Endothelial cell of umbilical vein (primary cell): ENCODE measurements at regions not wholly inside any gene's neighbourhood (a gene's known extent, or its start where the extent isn't known, plus 50 kb on each side); places are given as distances from the start of the nearest gene placed in this dataset.

Experiments
- EZH2 ChIP-seq: IDR thresholded peaks from 2 replicates; pipeline ENCODE4 v1.6.1; 2012; ENCODE audit warnings: borderline replicate concordance, low read depth, mild to moderate bottlenecking, moderate library complexity, low read length, inconsistent platforms; ENCODE audit not compliant: severe bottlenecking
- GATA2 ChIP-seq: IDR thresholded peaks from 2 replicates; pipeline ENCODE4 v1.7.0; 2011; ENCODE audit warnings: low read depth, mild to moderate bottlenecking, moderate library complexity, mixed read lengths, low read length; ENCODE audit not compliant: insufficient read length, insufficient read depth
- JUN ChIP-seq: IDR thresholded peaks from 2 replicates; pipeline ENCODE4 v1.6.1; 2011; ENCODE audit warnings: borderline replicate concordance, low read depth; ENCODE audit not compliant: insufficient read length, insufficient read depth
- MYC ChIP-seq: IDR thresholded peaks from one replicate; pipeline ENCODE4 v1.6.1; 2011; ENCODE audit warnings: mild to moderate bottlenecking, low read depth, low read length
- POLR2A ChIP-seq: IDR thresholded peaks from 2 replicates; pipeline ENCODE4 v1.6.1; 2012; ENCODE audit warnings: low read depth, mild to moderate bottlenecking, control low read depth, low read length
- POLR2AphosphoS5 ChIP-seq: IDR thresholded peaks from 2 replicates; pipeline ENCODE4 v1.6.1; 2012; ENCODE audit warnings: low read depth, mild to moderate bottlenecking, control low read depth, low read length, moderate library complexity; ENCODE audit not compliant: insufficient read depth
- TF ChIP-seq, protein P1 (sequence below), 2 donors: IDR thresholded peaks; 1 replicate in 1 of 2; 2 replicates in 1 of 2; pipeline ENCODE4 v1.5.1; 2011; ENCODE audit warnings: low read length in 2 of 2, mild to moderate bottlenecking in 2 of 2, moderate library complexity in 2 of 2, control low read depth in 1 of 2, inconsistent platforms in 1 of 2, low read depth in 1 of 2; ENCODE audit not compliant: insufficient read depth in 1 of 2; ENCODE audit errors: extremely low read depth in 1 of 2

DNA sequence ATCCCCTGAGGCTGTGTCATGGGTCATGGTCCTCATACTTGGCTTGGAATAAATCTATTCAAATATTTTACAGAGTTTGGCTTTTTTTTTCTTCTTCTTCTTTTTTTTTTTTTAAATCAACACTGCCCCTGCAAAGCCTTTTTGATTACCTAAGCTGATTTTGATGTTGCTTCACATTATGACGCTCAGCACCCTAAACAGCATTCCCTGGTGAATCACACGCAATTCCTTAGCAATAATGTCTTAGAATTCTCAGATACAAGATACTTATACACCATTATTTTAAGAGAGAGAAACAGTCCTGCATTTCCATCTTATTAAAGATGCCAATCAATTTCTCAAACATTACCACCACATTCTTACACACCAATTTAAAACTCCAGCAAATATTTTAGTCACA lies 323.7 kb upstream of the IGFBP3 start:
- TF ChIP-seq EZH2 = no peak
- TF ChIP-seq, protein P1, sequence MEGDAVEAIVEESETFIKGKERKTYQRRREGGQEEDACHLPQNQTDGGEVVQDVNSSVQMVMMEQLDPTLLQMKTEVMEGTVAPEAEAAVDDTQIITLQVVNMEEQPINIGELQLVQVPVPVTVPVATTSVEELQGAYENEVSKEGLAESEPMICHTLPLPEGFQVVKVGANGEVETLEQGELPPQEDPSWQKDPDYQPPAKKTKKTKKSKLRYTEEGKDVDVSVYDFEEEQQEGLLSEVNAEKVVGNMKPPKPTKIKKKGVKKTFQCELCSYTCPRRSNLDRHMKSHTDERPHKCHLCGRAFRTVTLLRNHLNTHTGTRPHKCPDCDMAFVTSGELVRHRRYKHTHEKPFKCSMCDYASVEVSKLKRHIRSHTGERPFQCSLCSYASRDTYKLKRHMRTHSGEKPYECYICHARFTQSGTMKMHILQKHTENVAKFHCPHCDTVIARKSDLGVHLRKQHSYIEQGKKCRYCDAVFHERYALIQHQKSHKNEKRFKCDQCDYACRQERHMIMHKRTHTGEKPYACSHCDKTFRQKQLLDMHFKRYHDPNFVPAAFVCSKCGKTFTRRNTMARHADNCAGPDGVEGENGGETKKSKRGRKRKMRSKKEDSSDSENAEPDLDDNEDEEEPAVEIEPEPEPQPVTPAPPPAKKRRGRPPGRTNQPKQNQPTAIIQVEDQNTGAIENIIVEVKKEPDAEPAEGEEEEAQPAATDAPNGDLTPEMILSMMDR (IDR thresholded peaks at IDR 0.05; ENCODE audit: extremely low read depth in 1 of 2, insufficient read depth in 1 of 2, low read depth in 1 of 2, low read length in 2 of 2) = no peak
- TF ChIP-seq POLR2A = no peak
- no peak for TF ChIP-seq GATA2
- TF ChIP-seq POLR2AphosphoS5 = no peak
- TF ChIP-seq JUN = no peak
- no peak for TF ChIP-seq MYC
